Calu3 (cell line): ENCODE measurements at regions not wholly inside any gene's neighbourhood (a gene's known extent, or its start where the extent isn't known, plus 50 kb on each side); places are given as distances from the start of the nearest gene placed in this dataset.

ENCODE experiments used
- BruUV-seq: library from RNA; stranded (reverse); fragments of 400-500 nt; replicated peaks from 2 replicates; lab custom pipeline; 2021; lab: Mats Ljungman, UMichigan
- CTCF ChIA-PET: fragments of 300-600 bp; sonication (Branson Sonifier 250); formaldehyde crosslinking; loops from one replicate; lab custom pipeline; 2022; ENCODE audit warnings: antibody characterized with exemption; lab: Charles Lee
- DNase-seq: peaks from one replicate; pipeline ENCODE4 v3.0.0; 2022
- H3K27ac Mint-ChIP-seq: one replicate; pipeline ENCODE4 v1.8.0; 2022; ENCODE audit warnings: mixed read lengths; ENCODE audit not compliant: unreplicated experiment
- H3K27me3 Mint-ChIP-seq: one replicate; pipeline ENCODE4 v1.8.0; 2022; ENCODE audit warnings: mixed read lengths; ENCODE audit not compliant: unreplicated experiment
- H3K36me3 Mint-ChIP-seq: one replicate; pipeline ENCODE4 v1.8.0; 2022; ENCODE audit warnings: mild to moderate bottlenecking, moderate library complexity, mixed read lengths; ENCODE audit not compliant: insufficient read depth, unreplicated experiment
- H3K4me1 Mint-ChIP-seq: one replicate; pipeline ENCODE4 v1.8.0; 2022; ENCODE audit warnings: mild to moderate bottlenecking, low read depth, mixed read lengths; ENCODE audit not compliant: unreplicated experiment
- H3K4me3 Mint-ChIP-seq: one replicate; pipeline ENCODE4 v1.8.0; 2022; ENCODE audit warnings: mild to moderate bottlenecking, low read depth, moderate library complexity, mixed read lengths; ENCODE audit not compliant: unreplicated experiment
- H3K9me3 Mint-ChIP-seq: one replicate; pipeline ENCODE4 v1.8.0; 2022; ENCODE audit warnings: low read depth, mixed read lengths; ENCODE audit not compliant: unreplicated experiment
- intact Hi-C: fragments of 100-400 bp; cut with micrococcal nuclease; formaldehyde crosslinking; loops from one replicate; pipeline ENCODE4 v1.10.0; 2022; ENCODE audit not compliant: unreplicated experiment
- TF ChIP-seq, protein P1 (sequence below): fragments of 200-600 bp; IDR thresholded peaks from one replicate; pipeline ENCODE4 v1.8.0; 2022; ENCODE audit warnings: antibody characterized with exemption; ENCODE audit not compliant: unreplicated experiment

- H3K36me3 Mint-ChIP-seq: no peaks in the 10 kb centered on the region
- no peak for DNase-seq
- CTCF ChIA-PET: no interaction called here
- peaks cover 9% of the 10 kb centered on the region for H3K4me1 Mint-ChIP-seq
- no peak overlapping the region for H3K4me3 Mint-ChIP-seq
- no peaks in the 10 kb centered on the region for H3K27me3 Mint-ChIP-seq
- intact Hi-C loops: no loop called here
- BruUV-seq: no TSS peak
- H3K27ac Mint-ChIP-seq: no peak overlapping the region
- TF ChIP-seq, protein P1, sequence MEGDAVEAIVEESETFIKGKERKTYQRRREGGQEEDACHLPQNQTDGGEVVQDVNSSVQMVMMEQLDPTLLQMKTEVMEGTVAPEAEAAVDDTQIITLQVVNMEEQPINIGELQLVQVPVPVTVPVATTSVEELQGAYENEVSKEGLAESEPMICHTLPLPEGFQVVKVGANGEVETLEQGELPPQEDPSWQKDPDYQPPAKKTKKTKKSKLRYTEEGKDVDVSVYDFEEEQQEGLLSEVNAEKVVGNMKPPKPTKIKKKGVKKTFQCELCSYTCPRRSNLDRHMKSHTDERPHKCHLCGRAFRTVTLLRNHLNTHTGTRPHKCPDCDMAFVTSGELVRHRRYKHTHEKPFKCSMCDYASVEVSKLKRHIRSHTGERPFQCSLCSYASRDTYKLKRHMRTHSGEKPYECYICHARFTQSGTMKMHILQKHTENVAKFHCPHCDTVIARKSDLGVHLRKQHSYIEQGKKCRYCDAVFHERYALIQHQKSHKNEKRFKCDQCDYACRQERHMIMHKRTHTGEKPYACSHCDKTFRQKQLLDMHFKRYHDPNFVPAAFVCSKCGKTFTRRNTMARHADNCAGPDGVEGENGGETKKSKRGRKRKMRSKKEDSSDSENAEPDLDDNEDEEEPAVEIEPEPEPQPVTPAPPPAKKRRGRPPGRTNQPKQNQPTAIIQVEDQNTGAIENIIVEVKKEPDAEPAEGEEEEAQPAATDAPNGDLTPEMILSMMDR: no peak
- H3K9me3 Mint-ChIP-seq: peaks cover 5% of the 10 kb centered on the region
Observed at GRCh38 chr6:132198040-132198439, 203.2 kb downstream of the MOXD1 start.

DNA sequence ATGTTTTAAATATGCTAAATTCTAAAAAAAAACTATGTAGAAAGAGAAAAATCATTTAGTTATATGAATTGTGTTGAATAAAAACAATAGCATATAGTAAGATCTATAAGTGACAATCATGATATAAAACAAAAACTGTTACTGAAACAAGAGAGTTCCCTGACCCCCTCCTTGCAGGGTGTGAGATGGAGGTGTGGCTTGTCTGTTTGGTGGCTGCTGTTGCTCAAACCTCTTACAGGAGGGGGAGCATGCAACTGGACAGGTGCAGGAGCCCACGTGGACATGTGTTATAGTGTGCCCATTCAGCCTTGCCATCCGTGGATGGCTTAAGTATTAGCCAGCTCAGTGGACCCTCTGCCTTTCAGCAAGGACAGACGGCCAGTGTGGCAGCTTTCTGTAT is 206.7 kb downstream of the MOXD1 start:
- no peaks in the 10 kb centered on the region for H3K27me3 Mint-ChIP-seq
- no peak for DNase-seq
- H3K9me3 Mint-ChIP-seq: peaks cover 3% of the 10 kb centered on the region
- no peak overlapping the region for H3K4me3 Mint-ChIP-seq
- intact Hi-C loops: no loop called here
- TF ChIP-seq, protein P1: no peak
- peaks cover 15% of the 10 kb centered on the region for H3K4me1 Mint-ChIP-seq
- BruUV-seq: no TSS peak
- H3K27ac Mint-ChIP-seq: no peak overlapping the region
- CTCF ChIA-PET: no interaction called here
- H3K36me3 Mint-ChIP-seq: no peaks in the 10 kb centered on the region

DNA sequence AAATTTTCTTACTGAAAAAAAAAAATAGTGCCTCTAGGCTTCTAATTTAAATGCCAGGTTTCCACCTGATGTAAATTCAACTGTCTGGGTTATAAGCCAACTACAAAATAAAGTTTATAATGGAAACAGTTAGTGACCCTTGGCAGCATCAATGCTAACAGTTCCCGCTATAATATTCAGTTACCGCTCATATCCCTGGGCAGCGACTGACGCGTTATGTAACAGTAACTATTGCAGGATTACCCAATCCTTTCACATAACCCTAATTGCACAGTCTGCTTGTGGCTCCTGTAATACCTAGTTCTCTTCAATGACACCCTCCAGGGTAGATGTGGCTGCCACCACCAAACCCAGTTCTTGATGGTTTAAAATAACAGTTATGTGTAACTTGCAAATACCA is 208.6 kb downstream of the MOXD1 start:
- H3K4me3 Mint-ChIP-seq: no peak overlapping the region
- intact Hi-C loops: no loop called here

GRCh38 chr6:132190815-132191175 is 210.5 kb downstream of the MOXD1 start:
- intact Hi-C loops: no loop called here
- TF ChIP-seq, protein P1: no peak
- H3K4me1 Mint-ChIP-seq: peaks cover 27% of the 10 kb centered on the region
- no peak overlapping the region for H3K27ac Mint-ChIP-seq
- H3K9me3 Mint-ChIP-seq: no peaks in the 10 kb centered on the region
- CTCF ChIA-PET: no interaction called here
- no peaks in the 10 kb centered on the region for H3K36me3 Mint-ChIP-seq
- no TSS peak for BruUV-seq
- H3K4me3 Mint-ChIP-seq: no peak overlapping the region
- no peak for DNase-seq
- H3K27me3 Mint-ChIP-seq: no peaks in the 10 kb centered on the region

More for the DNA sequence above, 208.6 kb downstream of the MOXD1 start:
- H3K27ac Mint-ChIP-seq: no peak overlapping the region
- BruUV-seq: no TSS peak
- CTCF ChIA-PET: no interaction called here
- DNase-seq: no peak
- no peaks in the 10 kb centered on the region for H3K27me3 Mint-ChIP-seq
- H3K9me3 Mint-ChIP-seq: no peaks in the 10 kb centered on the region
- H3K36me3 Mint-ChIP-seq: no peaks in the 10 kb centered on the region
- TF ChIP-seq, protein P1: no peak
- peaks cover 27% of the 10 kb centered on the region for H3K4me1 Mint-ChIP-seq
